ENCODE measurements at regions not wholly inside any gene's neighbourhood (a gene's known extent, or its start where the extent isn't known, plus 50 kb on each side); places are given as distances from the start of the nearest gene placed in this dataset.

- no peak for TF ChIP-seq KDM4A (IDR thresholded peaks at IDR 0.05; ENCODE audit: low read depth, low read length, severe bottlenecking)
- TF ChIP-seq SAP30 (IDR thresholded peaks at IDR 0.05; ENCODE audit: insufficient read depth, insufficient replicate concordance, low read length) = no peak
- TF ChIP-seq HDAC6 (IDR thresholded peaks at IDR 0.05; ENCODE audit: low read depth, low read length) = no peak
- no peak for TF ChIP-seq TAF1 (IDR thresholded peaks at IDR 0.05; ENCODE audit: low read depth, low read length)
Observed at GRCh38 chr5:130350131-130350530, 445.9 kb downstream of the CHSY3 start (continued).

All from H1 (cell line).